Endodermal cell (in vitro differentiated cells): ENCODE measurements at regions not wholly inside any gene's neighbourhood (a gene's known extent, or its start where the extent isn't known, plus 50 kb on each side); places are given as distances from the start of the nearest gene placed in this dataset.

ENCODE experiments used
- DNase-seq: peaks from one replicate; pipeline ENCODE4 v3.0.0-alpha.2; 2017
- H3K27ac ChIP-seq: 2 replicates; pipeline ENCODE4 v1.5.1; 2013; ENCODE audit warnings: mild to moderate bottlenecking, low read depth, low read length, moderate library complexity
- H3K27me3 ChIP-seq: 2 replicates; pipeline ENCODE4 v1.6.1; 2013; ENCODE audit warnings: mild to moderate bottlenecking, low read length, moderate library complexity; ENCODE audit not compliant: insufficient read depth, control insufficient read depth, poor library complexity, severe bottlenecking
- H3K36me3 ChIP-seq: 2 replicates; pipeline ENCODE4 v1.7.0; 2013; ENCODE audit warnings: mild to moderate bottlenecking, low read length, moderate library complexity; ENCODE audit not compliant: control insufficient read depth, insufficient read depth
- H3K4me1 ChIP-seq: one replicate; pipeline ENCODE4 v1.7.0; 2013; ENCODE audit warnings: low read length; ENCODE audit not compliant: control insufficient read depth, insufficient read depth
- H3K4me3 ChIP-seq: 2 replicates; pipeline ENCODE4 v1.5.1; 2013; ENCODE audit warnings: mild to moderate bottlenecking, low read length, moderate library complexity
- H3K9ac ChIP-seq: 2 replicates; pipeline ENCODE4 v1.6.1; 2013; ENCODE audit warnings: mild to moderate bottlenecking, low read length, moderate library complexity; ENCODE audit not compliant: poor library complexity, severe bottlenecking; ENCODE audit errors: extremely low read depth
- H3K9me3 ChIP-seq: 2 replicates; pipeline ENCODE4 v1.6.1; 2013; ENCODE audit warnings: mild to moderate bottlenecking, low read length, moderate library complexity; ENCODE audit not compliant: control insufficient read depth
- H3K27ac Mint-ChIP-seq: 2 replicates; pipeline ENCODE4 v1.8.0; 2020; ENCODE audit warnings: mixed read lengths
- H3K27me3 Mint-ChIP-seq: 2 replicates; pipeline ENCODE4 v1.8.0; 2021; ENCODE audit warnings: mild to moderate bottlenecking, mixed read lengths; ENCODE audit not compliant: insufficient read depth
- H3K36me3 Mint-ChIP-seq: 2 replicates; pipeline ENCODE4 v1.8.0; 2020; ENCODE audit warnings: low read depth, mixed read lengths
- H3K4me1 Mint-ChIP-seq: 2 replicates; pipeline ENCODE4 v1.8.0; 2020; ENCODE audit warnings: mixed read lengths
- H3K4me3 Mint-ChIP-seq: 2 replicates; pipeline ENCODE4 v1.8.0; 2020; ENCODE audit warnings: mild to moderate bottlenecking, moderate library complexity, mixed read lengths
- H3K9me3 Mint-ChIP-seq: 2 replicates; pipeline ENCODE4 v1.8.0; 2020; ENCODE audit warnings: mild to moderate bottlenecking, mixed read lengths
- WGBS, 2 experiments: methylation state at CpG; one replicate each; pipeline versions ENCODE4 v1.1.5 to v1.1.7; 2013; ENCODE audit warnings: missing lambda C conversion rate in 2 of 2, mixed read lengths in 1 of 2; ENCODE audit not compliant: insufficient coverage in 1 of 2, insufficient read length in 1 of 2; 5-methylcytosine and 5-hydroxymethylcytosine counted together
- TF ChIP-seq, protein P1 (sequence below): fragments of 200-600 bp; sonication (generic); conservative IDR thresholded peaks from 2 replicates; pipeline ENCODE4 v1.5.0; 2021; ENCODE audit warnings: antibody characterized with exemption, mild to moderate bottlenecking

DNA sequence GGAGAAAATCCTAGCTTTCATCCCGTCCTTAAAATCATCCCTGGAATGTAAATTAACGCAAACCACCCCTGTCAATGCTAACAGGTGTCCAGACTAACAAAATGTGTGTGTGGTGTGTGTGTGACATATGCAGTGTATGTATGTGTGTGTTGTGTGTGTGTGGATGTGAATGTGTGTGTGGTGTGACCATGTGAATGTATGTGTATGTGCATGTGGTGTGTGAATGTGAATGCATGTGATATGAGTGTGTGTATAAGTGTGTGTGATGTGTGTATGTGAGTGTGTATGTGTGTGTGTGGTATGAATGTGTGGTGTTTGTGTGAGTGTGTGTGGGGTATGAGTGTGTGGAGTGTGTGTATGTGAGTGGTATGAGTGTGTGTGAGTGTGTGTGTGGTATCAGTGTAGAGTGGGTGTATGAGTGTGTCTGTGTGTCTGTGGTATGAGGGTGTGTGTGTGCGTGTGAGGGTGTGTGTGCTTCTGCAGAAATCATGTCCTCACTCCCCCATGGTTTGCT is 190.8 kb downstream of the TEX29 start:
- peaks cover 5% of the 10 kb centered on the region for H3K27me3 Mint-ChIP-seq
- Histone ChIP-seq H3K27ac (no peak overlapping the region), H3K27me3 (no peaks in the 10 kb centered on the region), H3K9ac (no peak overlapping the region), H3K9me3 (no peaks in the 10 kb centered on the region), H3K4me1 (no peaks in the 10 kb centered on the region), H3K36me3 (no peaks in the 10 kb centered on the region), H3K4me3 (no peak overlapping the region)
- TF ChIP-seq, protein P1, sequence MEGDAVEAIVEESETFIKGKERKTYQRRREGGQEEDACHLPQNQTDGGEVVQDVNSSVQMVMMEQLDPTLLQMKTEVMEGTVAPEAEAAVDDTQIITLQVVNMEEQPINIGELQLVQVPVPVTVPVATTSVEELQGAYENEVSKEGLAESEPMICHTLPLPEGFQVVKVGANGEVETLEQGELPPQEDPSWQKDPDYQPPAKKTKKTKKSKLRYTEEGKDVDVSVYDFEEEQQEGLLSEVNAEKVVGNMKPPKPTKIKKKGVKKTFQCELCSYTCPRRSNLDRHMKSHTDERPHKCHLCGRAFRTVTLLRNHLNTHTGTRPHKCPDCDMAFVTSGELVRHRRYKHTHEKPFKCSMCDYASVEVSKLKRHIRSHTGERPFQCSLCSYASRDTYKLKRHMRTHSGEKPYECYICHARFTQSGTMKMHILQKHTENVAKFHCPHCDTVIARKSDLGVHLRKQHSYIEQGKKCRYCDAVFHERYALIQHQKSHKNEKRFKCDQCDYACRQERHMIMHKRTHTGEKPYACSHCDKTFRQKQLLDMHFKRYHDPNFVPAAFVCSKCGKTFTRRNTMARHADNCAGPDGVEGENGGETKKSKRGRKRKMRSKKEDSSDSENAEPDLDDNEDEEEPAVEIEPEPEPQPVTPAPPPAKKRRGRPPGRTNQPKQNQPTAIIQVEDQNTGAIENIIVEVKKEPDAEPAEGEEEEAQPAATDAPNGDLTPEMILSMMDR: no peak
- no peak for DNase-seq
- WGBS, 2 experiments: 88 to 89% methylated on average over 2 of the region's 3 CpGs
- peaks cover 5% of the 10 kb centered on the region for H3K4me1 Mint-ChIP-seq
- H3K9me3 Mint-ChIP-seq: no peaks in the 10 kb centered on the region
- no peaks in the 10 kb centered on the region for H3K36me3 Mint-ChIP-seq
- H3K4me3 Mint-ChIP-seq: no peak overlapping the region
- no peak overlapping the region for H3K27ac Mint-ChIP-seq

DNA sequence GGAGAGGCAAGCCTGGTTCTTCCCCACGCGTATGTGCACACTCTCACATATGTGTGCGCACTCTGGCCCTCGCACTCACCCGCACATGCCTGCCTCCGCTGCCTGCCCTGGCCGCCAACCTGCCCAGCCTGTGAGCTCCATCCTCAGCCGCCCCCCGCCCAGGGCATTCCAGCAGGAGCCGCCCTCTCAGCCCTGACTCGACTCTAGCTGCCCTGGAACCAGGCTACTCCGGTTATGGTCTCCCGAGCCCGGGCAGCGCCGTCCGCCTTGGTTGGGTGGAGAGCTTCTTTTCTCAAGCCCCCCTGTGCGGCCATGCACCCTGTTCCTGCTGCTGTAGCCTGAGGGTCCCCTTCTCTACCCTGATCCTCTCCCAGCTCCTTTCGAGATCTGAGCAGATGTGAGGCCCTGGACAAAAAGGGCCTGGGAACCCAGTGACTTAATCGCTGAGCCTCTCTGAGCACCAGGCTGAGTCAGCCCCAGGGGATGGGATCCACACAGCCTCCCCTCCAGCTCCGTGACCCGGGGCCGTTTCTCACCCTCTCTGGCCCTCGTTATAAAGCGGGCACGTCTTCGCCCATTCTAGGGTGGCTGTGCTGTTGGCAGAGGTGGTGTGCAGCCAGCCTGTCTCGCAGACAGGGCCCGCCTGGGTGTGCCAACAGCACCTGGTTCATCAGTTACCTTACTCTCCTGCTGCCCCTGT is 191.5 kb downstream of the TEX29 start:
- H3K9me3 ChIP-seq: no peaks in the 10 kb centered on the region
- Mint-ChIP-seq H3K9me3 (no peaks in the 10 kb centered on the region), H3K4me1 (peaks cover 5% of the 10 kb centered on the region), H3K27me3 (peaks cover 2% of the 10 kb centered on the region), H3K4me3 (no peak overlapping the region), H3K36me3 (no peaks in the 10 kb centered on the region), H3K27ac (no peak overlapping the region)
- 94% methylated on average over 19 to 29 of the region's 29 CpGs for WGBS, 2 experiments
- no peak overlapping the region for H3K4me3 ChIP-seq
- no peaks in the 10 kb centered on the region for H3K4me1 ChIP-seq
- H3K9ac ChIP-seq: no peak overlapping the region
- DNase-seq: no peak
- H3K27ac ChIP-seq: no peak overlapping the region
- no peaks in the 10 kb centered on the region for H3K36me3 ChIP-seq
- TF ChIP-seq, protein P1: no peak
- H3K27me3 ChIP-seq: no peaks in the 10 kb centered on the region

DNA sequence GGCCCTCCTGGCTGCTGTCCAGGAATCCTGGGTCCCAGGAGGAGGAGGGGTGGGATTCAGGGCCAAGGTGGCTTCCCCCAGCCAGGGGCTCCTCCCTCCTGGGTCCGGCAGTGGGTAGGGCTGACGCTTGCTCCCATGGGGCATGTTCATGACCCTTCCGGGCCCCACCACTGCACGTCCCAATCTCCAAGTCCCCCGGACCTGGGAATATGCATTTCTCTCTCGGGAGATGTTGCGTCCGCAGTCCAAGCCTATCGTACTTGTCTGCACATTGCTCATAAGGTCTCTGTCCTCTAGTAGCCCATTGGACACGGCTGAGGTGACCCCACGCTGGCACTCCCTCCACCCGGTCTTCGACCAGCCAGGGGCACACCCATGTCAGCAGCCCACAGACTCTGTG is 192.3 kb downstream of the TEX29 start:
- H3K4me3 ChIP-seq: no peak overlapping the region
- TF ChIP-seq, protein P1: no peak
- H3K27me3 Mint-ChIP-seq: peaks cover 2% of the 10 kb centered on the region
- H3K27ac Mint-ChIP-seq: no peak overlapping the region
- 91 to 95% methylated on average over 10 to 13 of the region's 13 CpGs for WGBS, 2 experiments
- H3K4me1 Mint-ChIP-seq: peaks cover 5% of the 10 kb centered on the region
- no peaks in the 10 kb centered on the region for H3K9me3 Mint-ChIP-seq
- no peak for DNase-seq
- no peaks in the 10 kb centered on the region for H3K36me3 Mint-ChIP-seq
- no peak overlapping the region for H3K9ac ChIP-seq
- H3K36me3 ChIP-seq: no peaks in the 10 kb centered on the region
- H3K27ac ChIP-seq: no peak overlapping the region
- H3K27me3 ChIP-seq: no peaks in the 10 kb centered on the region
- no peaks in the 10 kb centered on the region for H3K9me3 ChIP-seq
- no peaks in the 10 kb centered on the region for H3K4me1 ChIP-seq
- H3K4me3 Mint-ChIP-seq: no peak overlapping the region
